ENCODE measurements at regions not wholly inside any gene's neighbourhood (a gene's known extent, or its start where the extent isn't known, plus 50 kb on each side); places are given as distances from the start of the nearest gene placed in this dataset.

- POLR2A ChIA-PET = no interaction called here
- CTCF ChIA-PET = interaction anchor here (1.4 kb wide), 1 partner anchor 11 kb away, joined by 3 read pairs; no protein-coding TSS in a partner anchor
- no peak for DNase-seq (ENCODE audit: extremely low spot score)
These were observed 219.4 kb upstream of the THBS1 start for GRCh38 chr15:39361497-39361896.

DNA sequence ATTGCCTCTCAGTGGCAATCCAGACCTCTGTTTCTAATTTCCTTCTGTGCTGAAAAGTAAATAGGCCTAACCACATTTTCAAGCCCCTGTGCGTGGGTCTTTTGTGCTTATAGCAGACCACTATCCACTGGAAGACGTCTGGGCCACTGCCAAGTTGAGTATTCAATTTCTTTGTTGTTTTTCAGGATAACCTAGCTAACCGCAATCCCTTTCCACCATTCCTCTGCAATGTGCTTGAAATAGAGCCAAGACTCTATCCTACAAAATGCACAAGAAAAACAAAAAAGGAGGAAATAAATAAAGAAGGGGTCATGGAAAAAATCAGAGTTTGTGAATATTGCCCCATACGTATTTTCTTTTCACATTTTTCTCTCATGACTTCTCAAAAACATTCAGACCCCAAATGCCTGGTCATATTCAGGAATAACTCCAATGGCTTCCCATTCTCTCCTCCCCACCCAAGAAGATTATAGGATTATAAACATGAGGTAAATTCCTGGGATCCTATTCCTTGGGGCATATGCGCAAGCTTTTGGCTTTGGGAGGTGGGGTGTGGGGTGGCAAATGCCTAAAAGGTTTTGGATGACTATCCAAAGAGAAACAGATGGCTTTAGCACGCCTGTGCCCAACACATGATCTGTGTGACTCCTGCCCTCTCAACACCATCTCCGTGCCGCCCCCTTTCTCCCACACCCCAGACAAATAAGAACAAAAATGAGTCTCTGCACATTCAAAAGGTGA is 217.9 kb upstream of the THBS1 start:
- ChIA-PET POLR2A (no interaction called here), CTCF (no interaction called here)
- no peak for DNase-seq (ENCODE audit: extremely low spot score)
- TF ChIP-seq, protein P1, sequence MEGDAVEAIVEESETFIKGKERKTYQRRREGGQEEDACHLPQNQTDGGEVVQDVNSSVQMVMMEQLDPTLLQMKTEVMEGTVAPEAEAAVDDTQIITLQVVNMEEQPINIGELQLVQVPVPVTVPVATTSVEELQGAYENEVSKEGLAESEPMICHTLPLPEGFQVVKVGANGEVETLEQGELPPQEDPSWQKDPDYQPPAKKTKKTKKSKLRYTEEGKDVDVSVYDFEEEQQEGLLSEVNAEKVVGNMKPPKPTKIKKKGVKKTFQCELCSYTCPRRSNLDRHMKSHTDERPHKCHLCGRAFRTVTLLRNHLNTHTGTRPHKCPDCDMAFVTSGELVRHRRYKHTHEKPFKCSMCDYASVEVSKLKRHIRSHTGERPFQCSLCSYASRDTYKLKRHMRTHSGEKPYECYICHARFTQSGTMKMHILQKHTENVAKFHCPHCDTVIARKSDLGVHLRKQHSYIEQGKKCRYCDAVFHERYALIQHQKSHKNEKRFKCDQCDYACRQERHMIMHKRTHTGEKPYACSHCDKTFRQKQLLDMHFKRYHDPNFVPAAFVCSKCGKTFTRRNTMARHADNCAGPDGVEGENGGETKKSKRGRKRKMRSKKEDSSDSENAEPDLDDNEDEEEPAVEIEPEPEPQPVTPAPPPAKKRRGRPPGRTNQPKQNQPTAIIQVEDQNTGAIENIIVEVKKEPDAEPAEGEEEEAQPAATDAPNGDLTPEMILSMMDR (IDR thresholded peaks at IDR 0.05; ENCODE audit: control extremely low read depth, extremely low read depth, low read depth, missing control alignments) = no peak

More at GRCh38 chr15:39361497-39361896, 219.4 kb upstream of the THBS1 start:
- TF ChIP-seq, protein P1 (IDR thresholded peaks at IDR 0.05; ENCODE audit: control extremely low read depth, extremely low read depth, low read depth, missing control alignments) = no peak

DNA sequence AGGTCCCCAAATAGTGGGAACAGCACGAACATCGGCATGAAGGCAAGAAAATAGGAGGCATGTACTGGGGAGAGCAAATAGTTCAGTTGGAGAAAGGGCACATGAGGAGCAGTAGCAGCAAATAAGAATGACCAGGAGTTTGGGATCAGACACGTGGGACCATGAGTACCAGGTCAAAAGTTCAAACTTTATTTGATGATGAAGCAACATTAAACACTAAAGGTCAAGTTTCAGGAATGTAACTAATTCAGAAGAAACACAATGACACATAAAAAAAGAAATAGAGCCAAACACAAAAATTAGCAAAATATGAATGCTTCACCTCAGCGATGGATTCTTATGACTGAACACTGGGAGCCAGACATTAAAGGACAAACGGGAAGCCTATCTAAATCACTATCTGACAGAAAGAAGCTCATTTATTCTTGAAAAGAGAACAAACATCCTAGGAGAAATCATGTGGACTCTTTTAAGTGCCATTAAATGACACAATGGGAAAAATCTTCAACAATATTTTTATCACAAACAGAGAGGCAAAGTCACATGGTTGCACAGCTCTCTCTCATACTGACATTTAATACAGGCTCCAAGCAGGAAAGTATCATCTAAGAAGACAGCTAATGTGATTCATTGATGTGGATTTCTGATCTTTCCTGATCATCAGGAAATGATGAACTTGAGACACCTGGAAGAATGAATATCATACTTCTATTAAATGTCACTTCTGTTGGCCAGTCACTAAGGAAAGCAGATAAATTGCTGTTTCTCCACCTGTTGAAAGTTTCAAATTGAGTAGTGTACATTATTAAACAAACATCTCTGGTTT is 216.9 kb upstream of the THBS1 start:
- ChIA-PET POLR2A (no interaction called here), CTCF (interaction anchor here (1.2 to 1.3 kb wide), 2 partner anchors 11 kb away, joined by 4 read pairs; no protein-coding TSS in a partner anchor)
- no peak for DNase-seq (ENCODE audit: extremely low spot score)
- TF ChIP-seq, protein P1 (IDR thresholded peaks at IDR 0.05; ENCODE audit: control extremely low read depth, extremely low read depth, low read depth, missing control alignments) = no peak

GRCh38 chr15:39364721-39365120 is 216.2 kb upstream of the THBS1 start:
- TF ChIP-seq, protein P1 (IDR thresholded peaks at IDR 0.05; ENCODE audit: control extremely low read depth, extremely low read depth, low read depth, missing control alignments) = no peak
- DNase-seq (ENCODE audit: extremely low spot score) = no peak
- ChIA-PET CTCF (interaction anchor here (1.2 to 1.3 kb wide), 2 partner anchors 10 to 11 kb away, joined by 4 read pairs; no protein-coding TSS in a partner anchor), POLR2A (no interaction called here)

- TF ChIP-seq, protein P1 (IDR thresholded peaks at IDR 0.05; ENCODE audit: control extremely low read depth, extremely low read depth, low read depth, missing control alignments) = no peak
- ChIA-PET POLR2A (no interaction called here), CTCF (interaction anchor here (1.3 kb wide), 1 partner anchor 10 kb away, joined by 4 read pairs; no protein-coding TSS in a partner anchor)
- no peak for DNase-seq (ENCODE audit: extremely low spot score)
These were observed 215.7 kb upstream of the THBS1 start for GRCh38 chr15:39365161-39365560.

DNA sequence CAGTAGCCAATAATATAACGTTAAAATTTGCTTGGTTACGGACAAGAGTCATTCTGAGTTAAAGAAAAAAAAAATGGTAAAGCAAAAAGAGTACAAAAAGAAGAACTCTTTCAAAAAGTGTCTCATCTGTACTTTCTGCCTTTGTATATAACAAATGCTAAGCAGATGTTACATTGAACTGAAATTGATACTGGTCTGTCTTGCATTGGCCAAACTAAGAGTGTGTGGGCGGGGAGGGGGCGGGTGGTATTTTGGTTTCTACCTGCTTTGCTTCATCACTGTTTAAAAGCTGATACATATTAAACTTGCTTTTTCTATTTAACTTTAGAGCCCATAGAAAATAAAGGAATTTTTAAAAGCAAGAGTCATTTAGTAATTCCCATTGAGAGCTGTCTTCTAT is 215.0 kb upstream of the THBS1 start:
- TF ChIP-seq, protein P1 (IDR thresholded peaks at IDR 0.05; ENCODE audit: control extremely low read depth, extremely low read depth, low read depth, missing control alignments) = no peak
- DNase-seq (ENCODE audit: extremely low spot score) = peak; percentile 36
- CTCF ChIA-PET = no interaction called here
- POLR2A ChIA-PET = no interaction called here

Data from GM10248 (cell line).